Right atrium auricular region (tissue), 2 donors: ENCODE measurements at regions not wholly inside any gene's neighbourhood (a gene's known extent, or its start where the extent isn't known, plus 50 kb on each side); places are given as distances from the start of the nearest gene placed in this dataset.

Experiments used
- DNase-seq: peaks from one replicate; pipeline ENCODE4 v3.0.0-alpha.2; 2019; ENCODE audit warnings: low spot score
- H3K27ac ChIP-seq, 2 donors: fragments of 200-600 bp; sonication (generic); 1 replicate in 1 of 2; 2 replicates in 1 of 2; pipeline ENCODE4 v1.5.1; 2016 to 2019
- H3K27me3 ChIP-seq, 2 donors: fragments of 200-600 bp; sonication (generic); one replicate each; pipeline versions ENCODE4 v1.5.1 to v1.6.0; 2017 to 2019
- H3K36me3 ChIP-seq: fragments of 200-600 bp; sonication (generic); one replicate; pipeline ENCODE4 v1.5.1; 2016
- H3K4me1 ChIP-seq, 2 donors: fragments of 200-600 bp; sonication (generic); one replicate each; pipeline versions ENCODE4 v1.5.1 to v1.6.0; 2017 to 2019
- H3K4me3 ChIP-seq, 2 donors: fragments of 200-600 bp; sonication (generic); 1 replicate in 1 of 2; 2 replicates in 1 of 2; pipeline ENCODE4 v1.5.1; 2017 to 2019; ENCODE audit warnings: mild to moderate bottlenecking in 1 of 2, moderate library complexity in 1 of 2
- H3K9me3 ChIP-seq, 2 donors: fragments of 200-600 bp; sonication (generic); one replicate each; pipeline ENCODE4 v1.5.1; 2019
- CTCF ChIP-seq, 2 donors: fragments of 200-600 bp; sonication (generic); IDR thresholded peaks; one replicate each; pipeline ENCODE4 v1.5.1; 2019; ENCODE audit warnings: antibody characterized with exemption in 2 of 2

- no peak for TF ChIP-seq CTCF (IDR thresholded peaks at IDR 0.05)
- H3K27ac ChIP-seq = no peak overlapping the region
- no peak for DNase-seq
- peaks cover 0 to 25% of the 10 kb centered on the region in 2 donors for H3K4me1 ChIP-seq
- no peak overlapping the region for H3K4me3 ChIP-seq
- no peaks in the 10 kb centered on the region for H3K9me3 ChIP-seq
- no peaks in the 10 kb centered on the region for H3K36me3 ChIP-seq
- H3K27me3 ChIP-seq = no peaks in the 10 kb centered on the region
Measured at GRCh38 chr9:129435291-129435690, 185.6 kb downstream of the C9orf50 start.

- DNase-seq = no peak
- no peaks in the 10 kb centered on the region for H3K36me3 ChIP-seq
- TF ChIP-seq CTCF (IDR thresholded peaks at IDR 0.05) = no peak
- no peaks in the 10 kb centered on the region for H3K27me3 ChIP-seq
- peaks cover 0 to 25% of the 10 kb centered on the region in 2 donors for H3K4me1 ChIP-seq
- no peak overlapping the region for H3K4me3 ChIP-seq
- H3K27ac ChIP-seq = no peak overlapping the region
- no peaks in the 10 kb centered on the region for H3K9me3 ChIP-seq
Measured at GRCh38 chr9:129434187-129434586, 186.7 kb downstream of the C9orf50 start.

GRCh38 chr9:129432297-129433154 is 188.4 kb downstream of the C9orf50 start:
- Histone ChIP-seq H3K9me3 (no peaks in the 10 kb centered on the region), H3K27ac (no peak overlapping the region), H3K4me3 (no peak overlapping the region), H3K4me1 (peaks cover 0 to 12% of the 10 kb centered on the region in 2 donors), H3K27me3 (no peaks in the 10 kb centered on the region), H3K36me3 (no peaks in the 10 kb centered on the region)
- no peak for DNase-seq
- TF ChIP-seq CTCF (IDR thresholded peaks at IDR 0.05) = no peak

GRCh38 chr9:129430940-129431643 is 189.8 kb downstream of the C9orf50 start:
- H3K27me3 ChIP-seq = no peaks in the 10 kb centered on the region
- H3K4me1 ChIP-seq = no peaks in the 10 kb centered on the region
- TF ChIP-seq CTCF (IDR thresholded peaks at IDR 0.05) = no peak
- H3K36me3 ChIP-seq = no peaks in the 10 kb centered on the region
- no peaks in the 10 kb centered on the region for H3K9me3 ChIP-seq
- H3K4me3 ChIP-seq = no peak overlapping the region
- no peak for DNase-seq
- no peak overlapping the region for H3K27ac ChIP-seq

GRCh38 chr9:129428864-129429577 is 191.9 kb downstream of the C9orf50 start:
- no peak for TF ChIP-seq CTCF (IDR thresholded peaks at IDR 0.05)
- H3K36me3 ChIP-seq = no peaks in the 10 kb centered on the region
- no peaks in the 10 kb centered on the region for H3K9me3 ChIP-seq
- no peak overlapping the region for H3K4me3 ChIP-seq
- DNase-seq = no peak
- H3K4me1 ChIP-seq = no peaks in the 10 kb centered on the region
- no peak overlapping the region for H3K27ac ChIP-seq
- H3K27me3 ChIP-seq = no peaks in the 10 kb centered on the region
